Ascending aorta (tissue), 2 donors: ENCODE measurements at regions not wholly inside any gene's neighbourhood (a gene's known extent, or its start where the extent isn't known, plus 50 kb on each side); places are given as distances from the start of the nearest gene placed in this dataset.

Experiments used
- DNase-seq, 2 donors: peaks; one replicate each; pipeline ENCODE4 v3.0.0-alpha.2; 2019; ENCODE audit warnings: low spot score in 2 of 2
- H3K27ac ChIP-seq, 2 donors: fragments of 200-600 bp; sonication (generic); one replicate each; pipeline ENCODE4 v1.5.1; 2016 to 2017; ENCODE audit warnings: mild to moderate bottlenecking in 1 of 2
- H3K27me3 ChIP-seq: fragments of 200-600 bp; sonication (generic); one replicate; pipeline ENCODE4 v1.5.1; 2017
- H3K36me3 ChIP-seq, 2 donors: fragments of 200-600 bp; sonication (generic); one replicate each; pipeline ENCODE4 v1.5.1; 2016
- H3K4me1 ChIP-seq, 2 donors: fragments of 200-600 bp; sonication (generic); one replicate each; pipeline ENCODE4 v1.5.1; 2016 to 2017; ENCODE audit warnings: mild to moderate bottlenecking in 1 of 2
- H3K4me3 ChIP-seq, 2 donors: fragments of 200-600 bp; sonication (generic); one replicate each; pipeline ENCODE4 v1.5.1; 2016 to 2017; ENCODE audit warnings: mild to moderate bottlenecking in 1 of 2
- H3K9me3 ChIP-seq, 2 donors: fragments of 200-600 bp; sonication (generic); one replicate each; pipeline ENCODE4 v1.5.1; 2016
- intact Hi-C: fragments of 100-400 bp; cut with DNase I; formaldehyde crosslinking; loops from one replicate; pipeline ENCODE4 v1.15.1; 2023
- TF ChIP-seq, protein P1 (sequence below), 3 experiments: fragments of 200-600 bp in 2 of 3; fragments of 450-650 bp in 1 of 3; sonication (generic) in 2 of 3; IDR thresholded peaks; one replicate each; pipeline ENCODE4 v1.5.1; 2016 to 2019; ENCODE audit warnings: antibody characterized with exemption in 3 of 3, mild to moderate bottlenecking in 1 of 3, moderate library complexity in 1 of 3

DNA sequence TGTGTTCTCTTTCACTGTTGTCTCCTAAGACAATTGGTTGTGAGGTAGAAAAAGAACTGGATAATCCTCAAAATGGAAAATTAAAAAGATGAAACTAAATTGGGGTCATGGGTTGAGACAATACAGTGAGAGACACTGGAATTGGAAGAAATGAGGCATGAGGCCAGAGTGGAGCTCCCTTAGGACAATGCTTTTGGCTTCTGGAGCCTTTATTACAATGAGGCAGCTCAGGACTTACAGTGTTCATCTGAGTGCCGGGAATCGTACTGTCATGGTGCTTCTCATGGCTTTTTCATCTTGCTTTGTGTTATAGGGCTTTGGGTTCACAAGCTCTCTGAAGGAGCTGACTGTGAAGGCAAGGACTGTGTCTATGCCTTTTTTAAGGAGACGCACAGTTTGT lies 293.5 kb downstream of the SOX2 start:
- intact Hi-C loops = no loop called here
- H3K4me3 ChIP-seq = no peak overlapping the region
- H3K27ac ChIP-seq = no peak overlapping the region
- no peaks in the 10 kb centered on the region for H3K36me3 ChIP-seq
- no peaks in the 10 kb centered on the region for H3K27me3 ChIP-seq
- TF ChIP-seq, protein P1, sequence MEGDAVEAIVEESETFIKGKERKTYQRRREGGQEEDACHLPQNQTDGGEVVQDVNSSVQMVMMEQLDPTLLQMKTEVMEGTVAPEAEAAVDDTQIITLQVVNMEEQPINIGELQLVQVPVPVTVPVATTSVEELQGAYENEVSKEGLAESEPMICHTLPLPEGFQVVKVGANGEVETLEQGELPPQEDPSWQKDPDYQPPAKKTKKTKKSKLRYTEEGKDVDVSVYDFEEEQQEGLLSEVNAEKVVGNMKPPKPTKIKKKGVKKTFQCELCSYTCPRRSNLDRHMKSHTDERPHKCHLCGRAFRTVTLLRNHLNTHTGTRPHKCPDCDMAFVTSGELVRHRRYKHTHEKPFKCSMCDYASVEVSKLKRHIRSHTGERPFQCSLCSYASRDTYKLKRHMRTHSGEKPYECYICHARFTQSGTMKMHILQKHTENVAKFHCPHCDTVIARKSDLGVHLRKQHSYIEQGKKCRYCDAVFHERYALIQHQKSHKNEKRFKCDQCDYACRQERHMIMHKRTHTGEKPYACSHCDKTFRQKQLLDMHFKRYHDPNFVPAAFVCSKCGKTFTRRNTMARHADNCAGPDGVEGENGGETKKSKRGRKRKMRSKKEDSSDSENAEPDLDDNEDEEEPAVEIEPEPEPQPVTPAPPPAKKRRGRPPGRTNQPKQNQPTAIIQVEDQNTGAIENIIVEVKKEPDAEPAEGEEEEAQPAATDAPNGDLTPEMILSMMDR (IDR thresholded peaks at IDR 0.05) = no peak
- H3K4me1 ChIP-seq = no peaks in the 10 kb centered on the region
- H3K9me3 ChIP-seq = no peaks in the 10 kb centered on the region
- DNase-seq = no peak

DNA sequence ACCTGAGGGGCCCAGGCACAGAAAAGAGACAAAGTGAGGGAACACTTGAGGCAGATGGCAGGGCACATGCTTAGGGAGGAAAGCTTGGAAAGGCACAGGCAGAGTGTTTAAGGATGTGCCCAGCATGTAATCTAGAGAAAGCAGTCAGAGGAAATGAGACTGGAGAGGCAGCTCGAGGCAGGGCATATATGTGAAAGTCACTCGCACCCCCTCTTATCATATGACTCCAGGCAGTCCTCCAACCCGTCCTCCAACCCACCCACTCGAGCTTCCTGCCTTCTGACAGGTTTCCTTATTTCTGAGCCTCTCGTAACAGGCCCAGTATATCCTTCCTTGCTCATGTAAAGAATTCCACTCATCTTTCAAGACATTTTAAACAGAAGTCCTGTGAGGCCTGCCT lies 294.0 kb downstream of the SOX2 start:
- H3K27ac ChIP-seq = no peak overlapping the region
- H3K4me3 ChIP-seq = no peak overlapping the region
- TF ChIP-seq, protein P1 (IDR thresholded peaks at IDR 0.05) = no peak
- no peaks in the 10 kb centered on the region for H3K27me3 ChIP-seq
- no peak for DNase-seq
- no peaks in the 10 kb centered on the region for H3K36me3 ChIP-seq
- intact Hi-C loops = no loop called here
- H3K4me1 ChIP-seq = no peaks in the 10 kb centered on the region
- H3K9me3 ChIP-seq = no peaks in the 10 kb centered on the region

DNA sequence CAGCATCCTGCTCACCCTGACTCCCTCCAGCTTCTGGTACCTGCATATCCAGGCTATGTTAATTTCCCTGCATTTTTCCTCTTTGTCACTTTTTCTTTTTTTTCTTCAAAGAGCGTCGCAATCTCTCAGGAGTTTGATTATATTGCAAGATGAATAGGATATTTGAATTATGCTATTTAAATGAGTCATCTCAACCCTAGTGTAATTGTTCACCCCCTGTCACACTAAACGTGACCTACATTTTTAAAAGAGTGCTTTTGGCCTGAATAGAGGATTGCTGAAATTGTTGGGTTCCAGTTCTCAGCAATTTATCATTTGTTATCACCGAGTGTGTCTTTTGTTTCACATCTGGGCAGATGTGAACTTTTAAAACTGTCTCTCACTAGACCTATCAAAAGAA lies 294.7 kb downstream of the SOX2 start:
- Histone ChIP-seq H3K9me3 (no peaks in the 10 kb centered on the region), H3K4me1 (no peaks in the 10 kb centered on the region), H3K4me3 (no peak overlapping the region), H3K27ac (no peak overlapping the region), H3K36me3 (no peaks in the 10 kb centered on the region), H3K27me3 (no peaks in the 10 kb centered on the region)
- no peak for DNase-seq
- TF ChIP-seq, protein P1 (IDR thresholded peaks at IDR 0.05) = no peak
- intact Hi-C loops = no loop called here

DNA sequence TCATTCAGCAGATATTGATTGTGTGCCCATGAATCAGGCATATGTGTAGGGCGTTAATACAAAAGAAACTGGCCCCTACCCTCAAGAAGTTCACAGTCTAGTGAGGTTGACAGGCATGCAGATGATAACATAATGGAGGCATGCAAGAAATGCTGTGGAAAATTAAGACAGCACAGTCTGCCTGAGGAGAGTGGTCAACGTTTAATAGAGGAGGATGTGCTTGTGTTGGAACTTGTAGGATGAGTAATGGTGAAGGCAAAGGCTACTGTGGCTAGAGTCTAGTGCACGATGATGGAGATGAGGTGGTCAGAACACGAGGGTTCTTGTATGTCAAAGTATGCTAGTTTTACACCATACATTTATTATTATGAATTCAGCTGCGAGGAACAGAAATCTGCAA lies 295.7 kb downstream of the SOX2 start:
- H3K36me3 ChIP-seq = no peaks in the 10 kb centered on the region
- no peak overlapping the region for H3K4me3 ChIP-seq
- H3K27ac ChIP-seq = no peak overlapping the region
- no peaks in the 10 kb centered on the region for H3K27me3 ChIP-seq
- H3K4me1 ChIP-seq = no peaks in the 10 kb centered on the region
- H3K9me3 ChIP-seq = no peaks in the 10 kb centered on the region
- intact Hi-C loops = no loop called here
- no peak for DNase-seq
- TF ChIP-seq, protein P1 (IDR thresholded peaks at IDR 0.05) = no peak

DNA sequence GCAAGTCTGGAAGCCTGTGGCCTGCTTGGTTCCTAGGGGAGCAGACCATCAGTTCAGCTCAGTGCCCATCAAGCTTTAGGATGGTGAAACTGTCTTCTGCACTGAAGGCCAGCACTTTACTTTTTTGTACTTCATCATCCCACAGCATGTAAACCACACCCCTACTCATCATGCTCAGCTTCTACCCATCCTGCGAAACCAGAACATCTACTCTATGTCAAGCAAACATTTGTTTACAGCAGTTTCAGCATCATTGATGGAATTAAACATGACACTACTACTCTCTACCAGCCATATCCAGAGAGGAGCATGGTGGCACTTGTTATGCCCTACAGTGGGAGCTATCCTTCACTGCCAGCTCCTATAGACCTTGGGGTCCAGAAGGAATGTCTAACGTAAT lies 306.6 kb downstream of the SOX2 start:
- H3K36me3 ChIP-seq = no peaks in the 10 kb centered on the region
- no peaks in the 10 kb centered on the region for H3K27me3 ChIP-seq
- no peaks in the 10 kb centered on the region for H3K9me3 ChIP-seq
- H3K4me1 ChIP-seq = no peaks in the 10 kb centered on the region
- intact Hi-C loops = no loop called here
- no peak for DNase-seq
- no peak overlapping the region for H3K4me3 ChIP-seq
- TF ChIP-seq, protein P1 (IDR thresholded peaks at IDR 0.05) = no peak
- H3K27ac ChIP-seq = no peak overlapping the region

DNA sequence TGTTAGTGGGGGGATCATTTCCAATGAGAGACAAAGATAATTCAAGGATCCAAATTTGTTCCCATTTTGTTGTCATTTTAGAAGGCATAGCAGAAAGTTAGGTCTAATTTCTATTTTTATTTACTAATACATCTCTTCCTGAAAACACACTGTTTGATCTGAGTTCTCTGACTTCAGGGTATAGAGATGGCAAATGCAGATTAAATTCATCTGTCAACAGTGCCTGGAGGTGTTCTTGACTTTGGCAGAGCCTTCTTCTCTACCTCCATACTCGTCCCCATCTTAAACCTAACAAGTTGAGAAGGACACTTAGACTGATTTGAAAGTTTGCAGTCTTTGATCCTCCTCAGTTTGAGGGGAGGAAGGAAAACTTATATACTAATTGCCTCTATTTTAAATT lies 308.2 kb downstream of the SOX2 start:
- Histone ChIP-seq H3K4me3 (no peak overlapping the region), H3K9me3 (no peaks in the 10 kb centered on the region), H3K27ac (no peak overlapping the region), H3K4me1 (no peaks in the 10 kb centered on the region), H3K27me3 (no peaks in the 10 kb centered on the region), H3K36me3 (no peaks in the 10 kb centered on the region)
- DNase-seq = no peak
- TF ChIP-seq, protein P1 (IDR thresholded peaks at IDR 0.05) = no peak
- intact Hi-C loops = no loop called here
